ENCODE measurements at regions not wholly inside any gene's neighbourhood (a gene's known extent, or its start where the extent isn't known, plus 50 kb on each side); places are given as distances from the start of the nearest gene placed in this dataset.

GRCh38 chr9:79928661-79929223 lies 357.0 kb downstream of the TLE4 start:
- no peak overlapping the region for H3K9ac ChIP-seq (ENCODE audit: low read length)
- no peaks in the 10 kb centered on the region for H4K20me1 ChIP-seq (ENCODE audit: insufficient read depth, low read length)
- H3K4me2 ChIP-seq (ENCODE audit: low read depth, low read length) = no peak overlapping the region
- H3K4me3 ChIP-seq (ENCODE audit: low read length) = no peak overlapping the region
- no peaks in the 10 kb centered on the region for H3K36me3 ChIP-seq (replicated peaks; ENCODE audit: insufficient read depth, low read length)
- H2AFZ ChIP-seq (ENCODE audit: low read length) = no peak overlapping the region
- no peaks in the 10 kb centered on the region for H3K9me2 ChIP-seq (replicated peaks; ENCODE audit: insufficient read depth, low read length)
- no peaks in the 10 kb centered on the region for H3K9me3 ChIP-seq (replicated peaks; ENCODE audit: insufficient read depth, low read length)
- no peak for DNase-seq
- H3K79me2 ChIP-seq (ENCODE audit: low read length) = no peaks in the 10 kb centered on the region
- no peaks in the 10 kb centered on the region for H3K4me1 ChIP-seq (ENCODE audit: low read length)
- H3K27ac ChIP-seq (ENCODE audit: low read length) = no peak overlapping the region
- no peaks in the 10 kb centered on the region for H3F3A ChIP-seq (ENCODE audit: insufficient read depth, low read length)
- no peak for TF ChIP-seq CTCF (IDR thresholded peaks at IDR 0.05; ENCODE audit: low read length)
- H3K27me3 ChIP-seq (replicated peaks; ENCODE audit: insufficient read depth, low read length) = no peaks in the 10 kb centered on the region

- no peaks in the 10 kb centered on the region for H3K9me3 ChIP-seq (replicated peaks; ENCODE audit: insufficient read depth, low read length)
- no peak for DNase-seq
- TF ChIP-seq EZH2 (optimal IDR thresholded peaks at IDR 0.05; ENCODE audit: low read depth, low read length) (no peak), CTCF (IDR thresholded peaks at IDR 0.05; ENCODE audit: low read length) (no peak), EZH2phosphoT487 (IDR thresholded peaks at IDR 0.05; ENCODE audit: low read length) (no peak)
- H3F3A ChIP-seq (ENCODE audit: insufficient read depth, low read length) = no peaks in the 10 kb centered on the region
- no peaks in the 10 kb centered on the region for H3K4me1 ChIP-seq (ENCODE audit: low read length)
- H3K27ac ChIP-seq (ENCODE audit: low read length) = no peak overlapping the region
- no peaks in the 10 kb centered on the region for H3K36me3 ChIP-seq (replicated peaks; ENCODE audit: insufficient read depth, low read length)
- H3K4me2 ChIP-seq (ENCODE audit: low read depth, low read length) = no peak overlapping the region
- H3K79me2 ChIP-seq (ENCODE audit: low read length) = no peaks in the 10 kb centered on the region
- no peaks in the 10 kb centered on the region for H3K27me3 ChIP-seq (replicated peaks; ENCODE audit: insufficient read depth, low read length)
- no peak overlapping the region for H3K4me3 ChIP-seq (ENCODE audit: low read length)
- no peak overlapping the region for H3K9ac ChIP-seq (ENCODE audit: low read length)
- H4K20me1 ChIP-seq (ENCODE audit: insufficient read depth, low read length) = no peaks in the 10 kb centered on the region
- H3K9me2 ChIP-seq (replicated peaks; ENCODE audit: insufficient read depth, low read length) = no peaks in the 10 kb centered on the region
- no peak overlapping the region for H2AFZ ChIP-seq (ENCODE audit: low read length)
These were observed 353.6 kb downstream of the TLE4 start for GRCh38 chr9:79925326-79925725.

- Histone ChIP-seq H3K27me3 (replicated peaks; ENCODE audit: insufficient read depth, low read length) (no peaks in the 10 kb centered on the region), H3K27ac (ENCODE audit: low read length) (no peak overlapping the region), H3K9me2 (replicated peaks; ENCODE audit: insufficient read depth, low read length) (no peaks in the 10 kb centered on the region), H3K79me2 (ENCODE audit: low read length) (no peaks in the 10 kb centered on the region), H3K4me2 (ENCODE audit: low read depth, low read length) (no peak overlapping the region), H2AFZ (ENCODE audit: low read length) (no peak overlapping the region), H3K9ac (ENCODE audit: low read length) (no peak overlapping the region), H3K4me3 (ENCODE audit: low read length) (no peak overlapping the region), H3K9me3 (replicated peaks; ENCODE audit: insufficient read depth, low read length) (no peaks in the 10 kb centered on the region), H4K20me1 (ENCODE audit: insufficient read depth, low read length) (no peaks in the 10 kb centered on the region), H3K36me3 (replicated peaks; ENCODE audit: insufficient read depth, low read length) (no peaks in the 10 kb centered on the region), H3F3A (ENCODE audit: insufficient read depth, low read length) (no peaks in the 10 kb centered on the region), H3K4me1 (ENCODE audit: low read length) (no peaks in the 10 kb centered on the region)
- TF ChIP-seq EZH2 (optimal IDR thresholded peaks at IDR 0.05; ENCODE audit: low read depth, low read length) = no peak
- TF ChIP-seq CTCF (IDR thresholded peaks at IDR 0.05; ENCODE audit: low read length) = no peak
- no peak for TF ChIP-seq EZH2phosphoT487 (IDR thresholded peaks at IDR 0.05; ENCODE audit: low read length)
- DNase-seq = no peak
These were observed 353.1 kb downstream of the TLE4 start for GRCh38 chr9:79924836-79925235.
